SK-N-MC (cell line): ENCODE measurements at regions not wholly inside any gene's neighbourhood (a gene's known extent, or its start where the extent isn't known, plus 50 kb on each side); places are given as distances from the start of the nearest gene placed in this dataset.

Experiments used
- EZH2 ChIP-seq: fragments of 200-600 bp; sonication (generic); IDR thresholded peaks from one replicate; pipeline ENCODE4 v1.6.1; 2017; ENCODE audit warnings: antibody characterized with exemption
- FOXP2 ChIP-seq: optimal IDR thresholded peaks from 2 replicates; pipeline ENCODE3; 2011; ENCODE audit warnings: mild to moderate bottlenecking, moderate library complexity; ENCODE audit not compliant: insufficient read depth; ENCODE audit errors: extremely low read length, control extremely low read depth
- POLR2AphosphoS5 ChIP-seq: IDR thresholded peaks from 2 replicates; pipeline ENCODE4 v1.6.1; 2012; ENCODE audit warnings: mild to moderate bottlenecking, low read depth, low read length, borderline replicate concordance

DNA sequence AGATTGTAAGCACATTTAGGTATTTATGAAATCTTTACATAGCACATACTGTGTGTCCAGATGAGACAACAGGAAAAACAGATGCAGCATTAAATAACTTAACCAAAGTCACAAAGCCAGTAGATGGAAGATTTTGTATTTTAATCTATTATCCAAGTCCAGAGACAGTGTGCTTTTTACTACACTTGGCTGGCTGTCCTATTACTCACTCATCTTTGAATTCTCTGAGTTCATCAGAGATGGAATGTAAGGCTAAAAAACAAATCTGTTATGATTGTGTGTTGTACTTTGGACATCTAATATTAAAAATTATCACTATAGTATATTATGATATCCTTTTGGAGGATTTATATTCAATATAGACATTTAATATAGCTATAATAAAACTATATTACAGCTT is 1189.4 kb downstream of the DSC3 start:
- TF ChIP-seq POLR2AphosphoS5 = no peak
- no peak for TF ChIP-seq EZH2
- no peak for TF ChIP-seq FOXP2
